GM23338 (cell line): ENCODE measurements at regions not wholly inside any gene's neighbourhood (a gene's known extent, or its start where the extent isn't known, plus 50 kb on each side); places are given as distances from the start of the nearest gene placed in this dataset.

Experiments used
- ATAC-seq: fragments of 200-7000 bp; cut with Tn5 transposase; 3 replicates; pipeline ENCODE4 v1.9.1; 2020
- DNase-seq: peaks from one replicate; pipeline ENCODE4 v3.0.0-alpha.2; 2015; ENCODE audit warnings: low spot score
- H2AFZ ChIP-seq: fragments of 200-600 bp; sonication (generic); 2 replicates; pipeline ENCODE4 v1.8.0; 2016; ENCODE audit warnings: antibody characterized with exemption, mild to moderate bottlenecking, moderate library complexity
- H3F3A ChIP-seq: fragments of 200-600 bp; sonication (generic); replicated peaks from 2 replicates; pipeline ENCODE4 v1.8.0; 2017; ENCODE audit warnings: antibody characterized with exemption, mixed run types, low read depth
- H3K27ac ChIP-seq: fragments of 200-600 bp; sonication (generic); 2 replicates; pipeline ENCODE4 v1.6.1; 2016; ENCODE audit warnings: low read depth
- H3K27me3 ChIP-seq: fragments of 200-600 bp; sonication (generic); 2 replicates; pipeline ENCODE4 v1.8.0; 2016; ENCODE audit warnings: mild to moderate bottlenecking, mixed run types, moderate library complexity; ENCODE audit not compliant: insufficient read depth
- H3K36me3 ChIP-seq: fragments of 200-600 bp; sonication (generic); 2 replicates; pipeline ENCODE4 v1.8.0; 2016; ENCODE audit warnings: mild to moderate bottlenecking; ENCODE audit not compliant: insufficient read depth
- H3K4me1 ChIP-seq: fragments of 200-600 bp; sonication (generic); 2 replicates; pipeline ENCODE4 v1.8.0; 2016; ENCODE audit warnings: mild to moderate bottlenecking, moderate library complexity; ENCODE audit not compliant: insufficient read depth
- H3K4me2 ChIP-seq: fragments of 200-600 bp; sonication (generic); 2 replicates; pipeline ENCODE4 v1.7.1; 2017; ENCODE audit warnings: mixed run types
- H3K4me3 ChIP-seq: fragments of 200-600 bp; sonication (generic); 2 replicates; pipeline ENCODE4 v1.6.1; 2016; ENCODE audit warnings: mixed run types
- H3K79me2 ChIP-seq: fragments of 200-600 bp; sonication (generic); replicated peaks from 2 replicates; pipeline ENCODE4 v1.8.0; 2017; ENCODE audit warnings: mild to moderate bottlenecking; ENCODE audit not compliant: insufficient read depth
- H3K9me2 ChIP-seq: fragments of 200-600 bp; sonication (generic); 2 replicates; pipeline ENCODE4 v1.8.0; 2017; ENCODE audit not compliant: insufficient read depth
- H4K20me1 ChIP-seq: fragments of 200-600 bp; sonication (generic); replicated peaks from 2 replicates; pipeline ENCODE4 v1.8.0; 2017; ENCODE audit warnings: mild to moderate bottlenecking; ENCODE audit not compliant: insufficient read depth
- H3K27ac Mint-ChIP-seq: 2 replicates; pipeline ENCODE4 v1.8.0; 2020; ENCODE audit warnings: inconsistent platforms, mild to moderate bottlenecking, moderate library complexity, mixed read lengths
- H3K27me3 Mint-ChIP-seq: 3 replicates; pipeline ENCODE4 v1.8.0; 2022; ENCODE audit warnings: low read depth, mild to moderate bottlenecking, moderate library complexity, mixed read lengths, inconsistent platforms; ENCODE audit not compliant: insufficient read depth, poor library complexity
- H3K36me3 Mint-ChIP-seq: 3 replicates; pipeline ENCODE4 v1.8.0; 2021; ENCODE audit warnings: low read depth, mild to moderate bottlenecking, inconsistent platforms, moderate library complexity, mixed read lengths
- H3K4me1 Mint-ChIP-seq: 3 replicates; pipeline ENCODE4 v1.8.0; 2020; ENCODE audit warnings: mild to moderate bottlenecking, inconsistent platforms, mixed read lengths
- H3K4me3 Mint-ChIP-seq: 3 replicates; pipeline ENCODE4 v1.8.0; 2021; ENCODE audit warnings: moderate library complexity, mild to moderate bottlenecking, inconsistent platforms, mixed read lengths
- H3K9me3 Mint-ChIP-seq: 3 replicates; pipeline ENCODE4 v1.8.0; 2020; ENCODE audit warnings: moderate library complexity, mild to moderate bottlenecking, inconsistent platforms, mixed read lengths
- CREB1 ChIP-seq: fragments of 250-450 bp; sonication (Bioruptor Pico); IDR thresholded peaks from 2 replicates; pipeline ENCODE4 v1.5.0; 2020; ENCODE audit warnings: low read depth, mild to moderate bottlenecking, moderate library complexity
- EZH2 ChIP-seq: fragments of 200-600 bp; sonication (generic); IDR thresholded peaks from one replicate; pipeline ENCODE4 v1.8.0; 2017; ENCODE audit warnings: antibody characterized with exemption, mild to moderate bottlenecking, low read depth; ENCODE audit not compliant: unreplicated experiment
- EZH2phosphoT487 ChIP-seq: fragments of 200-600 bp; sonication (generic); IDR thresholded peaks from one replicate; pipeline ENCODE4 v1.8.1; 2018; ENCODE audit warnings: antibody characterized with exemption; ENCODE audit not compliant: unreplicated experiment
- JUNB ChIP-seq: IDR thresholded peaks from one replicate; pipeline ENCODE4 v1.6.1; 2016; ENCODE audit warnings: antibody characterized with exemption; ENCODE audit not compliant: unreplicated experiment
- NANOG ChIP-seq: IDR thresholded peaks from 2 replicates; pipeline ENCODE4 v1.6.1; 2016; ENCODE audit warnings: antibody characterized with exemption, borderline replicate concordance
- POLR2AphosphoS5 ChIP-seq: IDR thresholded peaks from 2 replicates; pipeline ENCODE4 v1.6.1; 2016; ENCODE audit warnings: antibody characterized with exemption, low read depth
- STAT1 ChIP-seq: IDR thresholded peaks from one replicate; pipeline ENCODE4 v1.6.1; 2016; ENCODE audit warnings: antibody characterized with exemption; ENCODE audit not compliant: unreplicated experiment
- ZNF114 ChIP-seq: fragments of 250-450 bp; sonication (Bioruptor Pico); IDR thresholded peaks from 2 replicates; pipeline ENCODE4 v1.5.0; 2020; ENCODE audit warnings: mild to moderate bottlenecking, moderate library complexity
- ZNF331 ChIP-seq: fragments of 250-450 bp; sonication (Bioruptor Pico); IDR thresholded peaks from 2 replicates; pipeline ENCODE4 v1.5.0; 2020; ENCODE audit warnings: low read depth, mild to moderate bottlenecking, moderate library complexity
- TF ChIP-seq, protein P1 (sequence below): IDR thresholded peaks from one replicate; pipeline ENCODE4 v1.6.1; 2018; ENCODE audit warnings: antibody characterized with exemption; ENCODE audit not compliant: unreplicated experiment
- TF ChIP-seq, protein P2 (sequence below): fragments of 250-450 bp; sonication (Bioruptor Pico); IDR thresholded peaks from 2 replicates; pipeline ENCODE4 v1.5.0; 2020; ENCODE audit warnings: mild to moderate bottlenecking, moderate library complexity
- TF ChIP-seq, protein P3 (sequence below), 2 experiments: fragments of 200-600 bp in 1 of 2; sonication (generic) in 1 of 2; conservative IDR thresholded peaks; 2 replicates each; pipeline versions ENCODE4 v1.5.1 to v1.6.1; 2016 to 2017; ENCODE audit warnings: antibody characterized with exemption in 2 of 2, low read depth in 2 of 2, mild to moderate bottlenecking in 2 of 2, moderate library complexity in 1 of 2
- TF ChIP-seq, protein P4 (sequence below): IDR thresholded peaks from 2 replicates; pipeline ENCODE4 v1.6.1; 2016; ENCODE audit warnings: antibody characterized with exemption

DNA sequence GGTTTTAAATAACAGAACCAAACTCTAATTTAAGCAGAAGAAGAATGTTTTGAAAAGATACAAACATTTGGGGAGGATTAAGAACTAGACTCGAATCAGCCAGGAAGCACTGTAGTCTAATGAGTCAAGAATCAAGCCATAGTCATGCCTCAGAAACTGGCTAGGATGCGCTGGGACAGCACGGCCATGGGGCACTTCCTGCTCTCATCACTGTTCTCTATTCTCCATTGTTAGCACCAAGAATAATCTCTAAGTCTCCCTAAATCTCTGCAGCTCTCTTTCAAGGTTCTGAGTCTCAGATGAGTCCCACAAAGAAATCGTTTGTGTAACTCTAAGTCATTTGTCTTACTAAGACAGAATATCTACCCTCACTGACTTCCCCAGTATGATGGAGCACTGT, 399.0 kb upstream of the KCNMB2 start:
- no peaks in the 10 kb centered on the region; the same call in 2 of the 3 replicates for H3K9me3 Mint-ChIP-seq

More for the DNA sequence above, 399.0 kb upstream of the KCNMB2 start:
- Histone ChIP-seq H4K20me1 (no peaks in the 10 kb centered on the region), H3K27ac (no peak overlapping the region), H3K79me2 (no peaks in the 10 kb centered on the region), H3K4me3 (no peak overlapping the region), H3K4me2 (no peak overlapping the region), H3F3A (no peaks in the 10 kb centered on the region), H3K36me3 (no peaks in the 10 kb centered on the region), H2AFZ (0 out of 2 replicates have a peak overlapping the region, but pooled peaks have one; percentile 16), H3K27me3 (no peaks in the 10 kb centered on the region), H3K9me2 (no peaks in the 10 kb centered on the region), H3K4me1 (no peaks in the 10 kb centered on the region)
- no peaks in the 10 kb centered on the region for H3K4me1 Mint-ChIP-seq
- H3K4me3 Mint-ChIP-seq: no peak overlapping the region
- TF ChIP-seq EZH2phosphoT487 (no peak), ZNF114 (CRISPR knock-in tag) (no peak), EZH2 (no peak), JUNB (no peak), STAT1 (no peak), NANOG (no peak), POLR2AphosphoS5 (no peak), CREB1 (no peak), ZNF331 (CRISPR knock-in tag) (no peak)
- TF ChIP-seq, protein P1, sequence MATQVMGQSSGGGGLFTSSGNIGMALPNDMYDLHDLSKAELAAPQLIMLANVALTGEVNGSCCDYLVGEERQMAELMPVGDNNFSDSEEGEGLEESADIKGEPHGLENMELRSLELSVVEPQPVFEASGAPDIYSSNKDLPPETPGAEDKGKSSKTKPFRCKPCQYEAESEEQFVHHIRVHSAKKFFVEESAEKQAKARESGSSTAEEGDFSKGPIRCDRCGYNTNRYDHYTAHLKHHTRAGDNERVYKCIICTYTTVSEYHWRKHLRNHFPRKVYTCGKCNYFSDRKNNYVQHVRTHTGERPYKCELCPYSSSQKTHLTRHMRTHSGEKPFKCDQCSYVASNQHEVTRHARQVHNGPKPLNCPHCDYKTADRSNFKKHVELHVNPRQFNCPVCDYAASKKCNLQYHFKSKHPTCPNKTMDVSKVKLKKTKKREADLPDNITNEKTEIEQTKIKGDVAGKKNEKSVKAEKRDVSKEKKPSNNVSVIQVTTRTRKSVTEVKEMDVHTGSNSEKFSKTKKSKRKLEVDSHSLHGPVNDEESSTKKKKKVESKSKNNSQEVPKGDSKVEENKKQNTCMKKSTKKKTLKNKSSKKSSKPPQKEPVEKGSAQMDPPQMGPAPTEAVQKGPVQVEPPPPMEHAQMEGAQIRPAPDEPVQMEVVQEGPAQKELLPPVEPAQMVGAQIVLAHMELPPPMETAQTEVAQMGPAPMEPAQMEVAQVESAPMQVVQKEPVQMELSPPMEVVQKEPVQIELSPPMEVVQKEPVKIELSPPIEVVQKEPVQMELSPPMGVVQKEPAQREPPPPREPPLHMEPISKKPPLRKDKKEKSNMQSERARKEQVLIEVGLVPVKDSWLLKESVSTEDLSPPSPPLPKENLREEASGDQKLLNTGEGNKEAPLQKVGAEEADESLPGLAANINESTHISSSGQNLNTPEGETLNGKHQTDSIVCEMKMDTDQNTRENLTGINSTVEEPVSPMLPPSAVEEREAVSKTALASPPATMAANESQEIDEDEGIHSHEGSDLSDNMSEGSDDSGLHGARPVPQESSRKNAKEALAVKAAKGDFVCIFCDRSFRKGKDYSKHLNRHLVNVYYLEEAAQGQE: no peak
- TF ChIP-seq, protein P2, sequence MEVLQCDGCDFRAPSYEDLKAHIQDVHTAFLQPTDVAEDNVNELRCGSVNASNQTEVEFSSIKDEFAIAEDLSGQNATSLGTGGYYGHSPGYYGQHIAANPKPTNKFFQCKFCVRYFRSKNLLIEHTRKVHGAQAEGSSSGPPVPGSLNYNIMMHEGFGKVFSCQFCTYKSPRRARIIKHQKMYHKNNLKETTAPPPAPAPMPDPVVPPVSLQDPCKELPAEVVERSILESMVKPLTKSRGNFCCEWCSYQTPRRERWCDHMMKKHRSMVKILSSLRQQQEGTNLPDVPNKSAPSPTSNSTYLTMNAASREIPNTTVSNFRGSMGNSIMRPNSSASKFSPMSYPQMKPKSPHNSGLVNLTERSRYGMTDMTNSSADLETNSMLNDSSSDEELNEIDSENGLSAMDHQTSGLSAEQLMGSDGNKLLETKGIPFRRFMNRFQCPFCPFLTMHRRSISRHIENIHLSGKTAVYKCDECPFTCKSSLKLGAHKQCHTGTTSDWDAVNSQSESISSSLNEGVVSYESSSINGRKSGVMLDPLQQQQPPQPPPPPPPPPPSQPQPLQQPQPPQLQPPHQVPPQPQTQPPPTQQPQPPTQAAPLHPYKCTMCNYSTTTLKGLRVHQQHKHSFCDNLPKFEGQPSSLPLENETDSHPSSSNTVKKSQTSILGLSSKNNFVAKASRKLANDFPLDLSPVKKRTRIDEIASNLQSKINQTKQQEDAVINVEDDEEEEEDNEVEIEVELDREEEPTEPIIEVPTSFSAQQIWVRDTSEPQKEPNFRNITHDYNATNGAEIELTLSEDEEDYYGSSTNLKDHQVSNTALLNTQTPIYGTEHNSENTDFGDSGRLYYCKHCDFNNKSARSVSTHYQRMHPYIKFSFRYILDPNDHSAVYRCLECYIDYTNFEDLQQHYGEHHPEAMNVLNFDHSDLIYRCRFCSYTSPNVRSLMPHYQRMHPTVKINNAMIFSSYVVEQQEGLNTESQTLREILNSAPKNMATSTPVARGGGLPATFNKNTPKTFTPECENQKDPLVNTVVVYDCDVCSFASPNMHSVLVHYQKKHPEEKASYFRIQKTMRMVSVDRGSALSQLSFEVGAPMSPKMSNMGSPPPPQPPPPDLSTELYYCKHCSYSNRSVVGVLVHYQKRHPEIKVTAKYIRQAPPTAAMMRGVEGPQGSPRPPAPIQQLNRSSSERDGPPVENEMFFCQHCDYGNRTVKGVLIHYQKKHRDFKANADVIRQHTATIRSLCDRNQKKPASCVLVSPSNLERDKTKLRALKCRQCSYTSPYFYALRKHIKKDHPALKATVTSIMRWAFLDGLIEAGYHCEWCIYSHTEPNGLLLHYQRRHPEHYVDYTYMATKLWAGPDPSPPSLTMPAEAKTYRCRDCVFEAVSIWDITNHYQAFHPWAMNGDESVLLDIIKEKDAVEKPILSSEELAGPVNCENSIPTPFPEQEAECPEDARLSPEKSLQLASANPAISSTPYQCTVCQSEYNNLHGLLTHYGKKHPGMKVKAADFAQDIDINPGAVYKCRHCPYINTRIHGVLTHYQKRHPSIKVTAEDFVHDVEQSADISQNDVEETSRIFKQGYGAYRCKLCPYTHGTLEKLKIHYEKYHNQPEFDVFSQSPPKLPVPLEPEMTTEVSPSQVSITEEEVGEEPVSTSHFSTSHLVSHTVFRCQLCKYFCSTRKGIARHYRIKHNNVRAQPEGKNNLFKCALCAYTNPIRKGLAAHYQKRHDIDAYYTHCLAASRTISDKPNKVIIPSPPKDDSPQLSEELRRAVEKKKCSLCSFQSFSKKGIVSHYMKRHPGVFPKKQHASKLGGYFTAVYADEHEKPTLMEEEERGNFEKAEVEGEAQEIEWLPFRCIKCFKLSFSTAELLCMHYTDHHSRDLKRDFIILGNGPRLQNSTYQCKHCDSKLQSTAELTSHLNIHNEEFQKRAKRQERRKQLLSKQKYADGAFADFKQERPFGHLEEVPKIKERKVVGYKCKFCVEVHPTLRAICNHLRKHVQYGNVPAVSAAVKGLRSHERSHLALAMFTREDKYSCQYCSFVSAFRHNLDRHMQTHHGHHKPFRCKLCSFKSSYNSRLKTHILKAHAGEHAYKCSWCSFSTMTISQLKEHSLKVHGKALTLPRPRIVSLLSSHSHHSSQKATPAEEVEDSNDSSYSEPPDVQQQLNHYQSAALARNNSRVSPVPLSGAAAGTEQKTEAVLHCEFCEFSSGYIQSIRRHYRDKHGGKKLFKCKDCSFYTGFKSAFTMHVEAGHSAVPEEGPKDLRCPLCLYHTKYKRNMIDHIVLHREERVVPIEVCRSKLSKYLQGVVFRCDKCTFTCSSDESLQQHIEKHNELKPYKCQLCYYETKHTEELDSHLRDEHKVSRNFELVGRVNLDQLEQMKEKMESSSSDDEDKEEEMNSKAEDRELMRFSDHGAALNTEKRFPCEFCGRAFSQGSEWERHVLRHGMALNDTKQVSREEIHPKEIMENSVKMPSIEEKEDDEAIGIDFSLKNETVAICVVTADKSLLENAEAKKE: no peak
- TF ChIP-seq, protein P3, sequence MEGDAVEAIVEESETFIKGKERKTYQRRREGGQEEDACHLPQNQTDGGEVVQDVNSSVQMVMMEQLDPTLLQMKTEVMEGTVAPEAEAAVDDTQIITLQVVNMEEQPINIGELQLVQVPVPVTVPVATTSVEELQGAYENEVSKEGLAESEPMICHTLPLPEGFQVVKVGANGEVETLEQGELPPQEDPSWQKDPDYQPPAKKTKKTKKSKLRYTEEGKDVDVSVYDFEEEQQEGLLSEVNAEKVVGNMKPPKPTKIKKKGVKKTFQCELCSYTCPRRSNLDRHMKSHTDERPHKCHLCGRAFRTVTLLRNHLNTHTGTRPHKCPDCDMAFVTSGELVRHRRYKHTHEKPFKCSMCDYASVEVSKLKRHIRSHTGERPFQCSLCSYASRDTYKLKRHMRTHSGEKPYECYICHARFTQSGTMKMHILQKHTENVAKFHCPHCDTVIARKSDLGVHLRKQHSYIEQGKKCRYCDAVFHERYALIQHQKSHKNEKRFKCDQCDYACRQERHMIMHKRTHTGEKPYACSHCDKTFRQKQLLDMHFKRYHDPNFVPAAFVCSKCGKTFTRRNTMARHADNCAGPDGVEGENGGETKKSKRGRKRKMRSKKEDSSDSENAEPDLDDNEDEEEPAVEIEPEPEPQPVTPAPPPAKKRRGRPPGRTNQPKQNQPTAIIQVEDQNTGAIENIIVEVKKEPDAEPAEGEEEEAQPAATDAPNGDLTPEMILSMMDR (conservative IDR thresholded peaks at IDR 0.05; ENCODE audit: low read depth in 2 of 2): no peak
- TF ChIP-seq, protein P4, sequence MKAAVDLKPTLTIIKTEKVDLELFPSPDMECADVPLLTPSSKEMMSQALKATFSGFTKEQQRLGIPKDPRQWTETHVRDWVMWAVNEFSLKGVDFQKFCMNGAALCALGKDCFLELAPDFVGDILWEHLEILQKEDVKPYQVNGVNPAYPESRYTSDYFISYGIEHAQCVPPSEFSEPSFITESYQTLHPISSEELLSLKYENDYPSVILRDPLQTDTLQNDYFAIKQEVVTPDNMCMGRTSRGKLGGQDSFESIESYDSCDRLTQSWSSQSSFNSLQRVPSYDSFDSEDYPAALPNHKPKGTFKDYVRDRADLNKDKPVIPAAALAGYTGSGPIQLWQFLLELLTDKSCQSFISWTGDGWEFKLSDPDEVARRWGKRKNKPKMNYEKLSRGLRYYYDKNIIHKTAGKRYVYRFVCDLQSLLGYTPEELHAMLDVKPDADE: no peak
- H3K27ac Mint-ChIP-seq: no peak overlapping the region
- peaks cover 3% of the 10 kb centered on the region; the same call in 2 of the 3 replicates for H3K36me3 Mint-ChIP-seq
- ATAC-seq: no peak
- no peak for DNase-seq
- H3K27me3 Mint-ChIP-seq: no peaks in the 10 kb centered on the region
